ENCODE measurements at regions not wholly inside any gene's neighbourhood (a gene's known extent, or its start where the extent isn't known, plus 50 kb on each side); places are given as distances from the start of the nearest gene placed in this dataset.

GRCh38 chr2:142426064-142426463, 295.2 kb upstream of the LRP1B start:
- Histone ChIP-seq H3K27ac (ENCODE audit: low read depth in 1 of 2, low read length in 2 of 2) (no peak overlapping the region), H3K9me3 (ENCODE audit: control insufficient read depth in 4 of 4, low read length in 3 of 4) (no peaks in the 10 kb centered on the region), H3K27me3 (ENCODE audit: control insufficient read depth in 4 of 4, insufficient read depth in 4 of 4, low read length in 3 of 4) (no peaks in the 10 kb centered on the region), H3K4me1 (ENCODE audit: control insufficient read depth in 4 of 4, insufficient read depth in 4 of 4, low read length in 3 of 4) (no peaks in the 10 kb centered on the region), H3K4me3 (ENCODE audit: low read depth in 1 of 3, low read length in 3 of 3) (no peak overlapping the region), H3K36me3 (ENCODE audit: control insufficient read depth in 4 of 4, insufficient read depth in 3 of 4, low read depth in 1 of 4, low read length in 3 of 4) (no peaks in the 10 kb centered on the region), H3K9ac (ENCODE audit: low read depth in 1 of 2, low read length in 2 of 2) (no peak overlapping the region)
- 89% methylated on average over 5 of the region's 5 CpGs for WGBS
- TF ChIP-seq YY1 (IDR thresholded peaks at IDR 0.05) = no peak
- no peak for TF ChIP-seq MAX (IDR thresholded peaks at IDR 0.05)
- TF ChIP-seq NR2F2 (IDR thresholded peaks at IDR 0.05) = no peak
- no peak for TF ChIP-seq RAD21 (IDR thresholded peaks at IDR 0.05)
- TF ChIP-seq HNF4G (IDR thresholded peaks at IDR 0.05) = no peak
- TF ChIP-seq, protein P1, sequence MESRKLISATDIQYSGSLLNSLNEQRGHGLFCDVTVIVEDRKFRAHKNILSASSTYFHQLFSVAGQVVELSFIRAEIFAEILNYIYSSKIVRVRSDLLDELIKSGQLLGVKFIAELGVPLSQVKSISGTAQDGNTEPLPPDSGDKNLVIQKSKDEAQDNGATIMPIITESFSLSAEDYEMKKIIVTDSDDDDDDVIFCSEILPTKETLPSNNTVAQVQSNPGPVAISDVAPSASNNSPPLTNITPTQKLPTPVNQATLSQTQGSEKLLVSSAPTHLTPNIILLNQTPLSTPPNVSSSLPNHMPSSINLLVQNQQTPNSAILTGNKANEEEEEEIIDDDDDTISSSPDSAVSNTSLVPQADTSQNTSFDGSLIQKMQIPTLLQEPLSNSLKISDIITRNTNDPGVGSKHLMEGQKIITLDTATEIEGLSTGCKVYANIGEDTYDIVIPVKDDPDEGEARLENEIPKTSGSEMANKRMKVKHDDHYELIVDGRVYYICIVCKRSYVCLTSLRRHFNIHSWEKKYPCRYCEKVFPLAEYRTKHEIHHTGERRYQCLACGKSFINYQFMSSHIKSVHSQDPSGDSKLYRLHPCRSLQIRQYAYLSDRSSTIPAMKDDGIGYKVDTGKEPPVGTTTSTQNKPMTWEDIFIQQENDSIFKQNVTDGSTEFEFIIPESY (IDR thresholded peaks at IDR 0.05) = no peak
- TF ChIP-seq, protein P2, sequence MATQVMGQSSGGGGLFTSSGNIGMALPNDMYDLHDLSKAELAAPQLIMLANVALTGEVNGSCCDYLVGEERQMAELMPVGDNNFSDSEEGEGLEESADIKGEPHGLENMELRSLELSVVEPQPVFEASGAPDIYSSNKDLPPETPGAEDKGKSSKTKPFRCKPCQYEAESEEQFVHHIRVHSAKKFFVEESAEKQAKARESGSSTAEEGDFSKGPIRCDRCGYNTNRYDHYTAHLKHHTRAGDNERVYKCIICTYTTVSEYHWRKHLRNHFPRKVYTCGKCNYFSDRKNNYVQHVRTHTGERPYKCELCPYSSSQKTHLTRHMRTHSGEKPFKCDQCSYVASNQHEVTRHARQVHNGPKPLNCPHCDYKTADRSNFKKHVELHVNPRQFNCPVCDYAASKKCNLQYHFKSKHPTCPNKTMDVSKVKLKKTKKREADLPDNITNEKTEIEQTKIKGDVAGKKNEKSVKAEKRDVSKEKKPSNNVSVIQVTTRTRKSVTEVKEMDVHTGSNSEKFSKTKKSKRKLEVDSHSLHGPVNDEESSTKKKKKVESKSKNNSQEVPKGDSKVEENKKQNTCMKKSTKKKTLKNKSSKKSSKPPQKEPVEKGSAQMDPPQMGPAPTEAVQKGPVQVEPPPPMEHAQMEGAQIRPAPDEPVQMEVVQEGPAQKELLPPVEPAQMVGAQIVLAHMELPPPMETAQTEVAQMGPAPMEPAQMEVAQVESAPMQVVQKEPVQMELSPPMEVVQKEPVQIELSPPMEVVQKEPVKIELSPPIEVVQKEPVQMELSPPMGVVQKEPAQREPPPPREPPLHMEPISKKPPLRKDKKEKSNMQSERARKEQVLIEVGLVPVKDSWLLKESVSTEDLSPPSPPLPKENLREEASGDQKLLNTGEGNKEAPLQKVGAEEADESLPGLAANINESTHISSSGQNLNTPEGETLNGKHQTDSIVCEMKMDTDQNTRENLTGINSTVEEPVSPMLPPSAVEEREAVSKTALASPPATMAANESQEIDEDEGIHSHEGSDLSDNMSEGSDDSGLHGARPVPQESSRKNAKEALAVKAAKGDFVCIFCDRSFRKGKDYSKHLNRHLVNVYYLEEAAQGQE (IDR thresholded peaks at IDR 0.05) = no peak
- TF ChIP-seq FOXA2 (IDR thresholded peaks at IDR 0.05) = no peak
- TF ChIP-seq EGR1 (IDR thresholded peaks at IDR 0.05; ENCODE audit: low read depth in 2 of 2) = no peak
- TF ChIP-seq SP1 (IDR thresholded peaks at IDR 0.05) = no peak
- no peak for TF ChIP-seq GABPA (IDR thresholded peaks at IDR 0.05 in 1 of 2, conservative IDR thresholded peaks at IDR 0.05 in 1 of 2)
- TF ChIP-seq RXRA (IDR thresholded peaks at IDR 0.05) = no peak
- DNase-seq (ENCODE audit: low spot score) = no peak

DNA sequence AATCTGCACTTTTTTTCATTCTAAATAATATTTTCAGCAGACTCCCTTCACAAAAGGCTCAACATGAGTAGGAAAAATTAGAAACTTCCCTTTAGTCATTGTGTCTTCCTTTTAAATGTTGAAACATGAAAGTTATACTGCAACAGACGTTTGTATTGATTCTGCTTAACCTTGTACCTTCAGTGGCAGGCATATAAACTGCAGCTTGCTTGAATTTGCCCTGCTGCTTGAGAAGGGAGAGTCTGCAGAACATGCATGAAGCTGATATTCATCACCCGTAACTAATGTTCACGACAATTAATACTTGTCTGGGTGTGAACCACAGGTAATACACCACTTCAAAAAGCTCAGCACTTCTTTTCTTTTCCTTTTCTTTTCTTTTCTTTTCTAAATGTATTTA, 294.7 kb upstream of the LRP1B start:
- Histone ChIP-seq H3K9me3 (ENCODE audit: control insufficient read depth in 4 of 4, low read length in 3 of 4) (no peaks in the 10 kb centered on the region), H3K9ac (ENCODE audit: low read depth in 1 of 2, low read length in 2 of 2) (no peak overlapping the region), H3K27ac (ENCODE audit: low read depth in 1 of 2, low read length in 2 of 2) (no peak overlapping the region), H3K27me3 (ENCODE audit: control insufficient read depth in 4 of 4, insufficient read depth in 4 of 4, low read length in 3 of 4) (no peaks in the 10 kb centered on the region), H3K4me1 (ENCODE audit: control insufficient read depth in 4 of 4, insufficient read depth in 4 of 4, low read length in 3 of 4) (no peaks in the 10 kb centered on the region), H3K4me3 (ENCODE audit: low read depth in 1 of 3, low read length in 3 of 3) (no peak overlapping the region), H3K36me3 (ENCODE audit: control insufficient read depth in 4 of 4, insufficient read depth in 3 of 4, low read depth in 1 of 4, low read length in 3 of 4) (no peaks in the 10 kb centered on the region)
- TF ChIP-seq NR2F2 (IDR thresholded peaks at IDR 0.05) (no peak), CTCF (IDR thresholded peaks at IDR 0.05; ENCODE audit: low read depth, low read length, missing input control) (no peak), TAF1 (conservative IDR thresholded peaks at IDR 0.05) (no peak), RAD21 (IDR thresholded peaks at IDR 0.05) (no peak), FOXA1 (IDR thresholded peaks at IDR 0.05) (no peak)
- TF ChIP-seq, protein P2 (IDR thresholded peaks at IDR 0.05) = no peak
- DNase-seq (ENCODE audit: low spot score) = no peak
- WGBS = 60% methylated on average over 3 of the region's 3 CpGs
